Stimulated activated naive CD4-positive, alpha-beta T cell (primary cell): ENCODE measurements at regions not wholly inside any gene's neighbourhood (a gene's known extent, or its start where the extent isn't known, plus 50 kb on each side); places are given as distances from the start of the nearest gene placed in this dataset.

Experiments used
- DNase-seq, 6 experiments: peaks; one replicate each; lab custom pipeline; 2025; lab: John Stamatoyannopoulos, UW

GRCh38 chr6:165915022-165915770 lies 252.2 kb upstream of the PDE10A start:
- DNase-seq: no peak

- DNase-seq: no peak
Measured at GRCh38 chr6:165913676-165914570, 250.9 kb upstream of the PDE10A start.

GRCh38 chr6:165910184-165910966 lies 247.3 kb upstream of the PDE10A start:
- no peak for DNase-seq

- no peak for DNase-seq
Measured at GRCh38 chr6:165906736-165907135, 243.7 kb upstream of the PDE10A start.

GRCh38 chr6:165905744-165906143 lies 242.7 kb upstream of the PDE10A start:
- DNase-seq: no peak

GRCh38 chr6:165900970-165901369 lies 237.9 kb upstream of the PDE10A start:
- no peak for DNase-seq

- DNase-seq: no peak
Measured at GRCh38 chr6:165899611-165900010, 236.6 kb upstream of the PDE10A start.

GRCh38 chr6:165895421-165896165 lies 232.6 kb upstream of the PDE10A start:
- no peak for DNase-seq

- DNase-seq: no peak
Measured at GRCh38 chr6:165894171-165894825, 231.3 kb upstream of the PDE10A start.

GRCh38 chr6:165893431-165893830 lies 230.4 kb upstream of the PDE10A start:
- DNase-seq: no peak

GRCh38 chr6:165891320-165891719 lies 228.3 kb upstream of the PDE10A start:
- DNase-seq: no peak

- no peak for DNase-seq
Measured at GRCh38 chr6:165890404-165890735, 227.3 kb upstream of the PDE10A start.

GRCh38 chr6:165889636-165890403 lies 226.8 kb upstream of the PDE10A start:
- no peak for DNase-seq

GRCh38 chr6:165886169-165886568 lies 223.1 kb upstream of the PDE10A start:
- no peak for DNase-seq

- DNase-seq: peak; percentile 23 to 52 (median 34)
Measured at GRCh38 chr6:165884813-165885765, 222.0 kb upstream of the PDE10A start.

GRCh38 chr6:165883851-165884640 lies 221.0 kb upstream of the PDE10A start:
- DNase-seq: no peak

- no peak for DNase-seq
Measured at GRCh38 chr6:165881806-165882205, 218.8 kb upstream of the PDE10A start.

GRCh38 chr6:165880686-165881085 lies 217.6 kb upstream of the PDE10A start:
- DNase-seq: no peak
